Smooth muscle cell (in vitro differentiated cells): ENCODE measurements at regions not wholly inside any gene's neighbourhood (a gene's known extent, or its start where the extent isn't known, plus 50 kb on each side); places are given as distances from the start of the nearest gene placed in this dataset.
A peak's percentile ranks its signal among the peaks of the same experiment; 100 is the strongest.

Experiments used
- DNase-seq: peaks from one replicate; lab custom pipeline; 2025; ENCODE audit not compliant: unreplicated experiment; lab: John Stamatoyannopoulos, UW
- H2AFZ ChIP-seq: fragments of 200-600 bp; sonication (generic); 2 replicates; pipeline ENCODE4 v1.6.0; 2016; ENCODE audit warnings: antibody characterized with exemption, low read depth, mild to moderate bottlenecking
- H3F3A ChIP-seq: fragments of 200-600 bp; sonication (generic); 2 replicates; pipeline ENCODE4 v1.6.0; 2017; ENCODE audit warnings: antibody characterized with exemption, low read depth
- H3K27ac ChIP-seq: fragments of 200-600 bp; sonication (generic); 2 replicates; pipeline ENCODE4 v1.5.1; 2016; ENCODE audit warnings: low read depth, mild to moderate bottlenecking
- H3K27me3 ChIP-seq: fragments of 200-600 bp; sonication (generic); 2 replicates; pipeline ENCODE4 v1.6.1; 2016; ENCODE audit warnings: low read depth, mild to moderate bottlenecking
- H3K36me3 ChIP-seq: fragments of 200-600 bp; sonication (generic); 2 replicates; pipeline ENCODE4 v1.5.1; 2016; ENCODE audit warnings: low read depth
- H3K4me1 ChIP-seq: fragments of 200-600 bp; sonication (generic); 2 replicates; pipeline ENCODE4 v1.5.1; 2016; ENCODE audit warnings: low read depth
- H3K4me2 ChIP-seq: fragments of 200-600 bp; sonication (generic); 2 replicates; pipeline ENCODE4 v1.6.0; 2016; ENCODE audit warnings: mild to moderate bottlenecking
- H3K4me3 ChIP-seq: fragments of 200-600 bp; sonication (generic); 2 replicates; pipeline ENCODE4 v1.5.1; 2016; ENCODE audit warnings: mild to moderate bottlenecking
- H3K79me2 ChIP-seq: fragments of 200-600 bp; sonication (generic); 2 replicates; pipeline ENCODE4 v1.6.0; 2016; ENCODE audit warnings: low read depth, mild to moderate bottlenecking
- H3K9ac ChIP-seq: fragments of 200-600 bp; sonication (generic); 2 replicates; pipeline ENCODE4 v1.6.0; 2016; ENCODE audit warnings: low read depth
- H3K9me3 ChIP-seq: fragments of 200-600 bp; sonication (generic); replicated peaks from 2 replicates; pipeline ENCODE4 v1.5.1; 2016; ENCODE audit warnings: low read depth
- H4K20me1 ChIP-seq: fragments of 200-600 bp; sonication (generic); 2 replicates; pipeline ENCODE4 v1.6.0; 2016; ENCODE audit warnings: low read depth
- WGBS: methylation state at CpG from one replicate; pipeline ENCODE4 v1.1.7; 2016; ENCODE audit warnings: low lambda C conversion rate; 5-methylcytosine and 5-hydroxymethylcytosine counted together
- TF ChIP-seq, protein P1 (sequence below): fragments of 200-600 bp; sonication (generic); IDR thresholded peaks from 2 replicates; pipeline ENCODE4 v1.5.1; 2017; ENCODE audit warnings: borderline replicate concordance, mild to moderate bottlenecking, antibody characterized with exemption; ENCODE audit not compliant: insufficient read depth, poor library complexity, severe bottlenecking

DNA sequence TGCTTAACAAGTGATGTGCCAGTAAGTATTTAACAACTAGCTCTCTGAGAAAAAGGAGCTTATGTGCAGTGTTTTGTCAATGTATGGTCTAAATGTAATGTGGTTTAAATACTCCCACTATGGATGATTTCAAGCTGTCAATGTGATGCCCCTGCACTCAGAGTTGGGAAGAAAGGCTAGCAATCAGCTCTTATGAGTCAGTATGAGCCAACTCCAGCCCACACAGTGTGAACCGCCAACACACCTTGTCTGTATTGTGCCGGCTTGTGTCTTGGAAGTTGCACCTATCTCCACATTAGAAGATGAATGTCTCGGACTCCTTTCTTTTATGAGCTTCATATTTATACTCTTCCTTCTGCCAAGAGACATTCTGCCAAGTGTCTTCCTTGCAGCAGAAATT, 703.8 kb upstream of the RAB6C start:
- no peaks in the 10 kb centered on the region for H3F3A ChIP-seq
- no peaks in the 10 kb centered on the region for H3K9me3 ChIP-seq
- H2AFZ ChIP-seq, result no peak overlapping the region
- DNase-seq, result no peak
- no peaks in the 10 kb centered on the region for H3K79me2 ChIP-seq
- H4K20me1 ChIP-seq, result no peaks in the 10 kb centered on the region
- no peak overlapping the region for H3K4me3 ChIP-seq
- H3K4me1 ChIP-seq, result no peaks in the 10 kb centered on the region
- no peak overlapping the region for H3K9ac ChIP-seq
- TF ChIP-seq, protein P1, sequence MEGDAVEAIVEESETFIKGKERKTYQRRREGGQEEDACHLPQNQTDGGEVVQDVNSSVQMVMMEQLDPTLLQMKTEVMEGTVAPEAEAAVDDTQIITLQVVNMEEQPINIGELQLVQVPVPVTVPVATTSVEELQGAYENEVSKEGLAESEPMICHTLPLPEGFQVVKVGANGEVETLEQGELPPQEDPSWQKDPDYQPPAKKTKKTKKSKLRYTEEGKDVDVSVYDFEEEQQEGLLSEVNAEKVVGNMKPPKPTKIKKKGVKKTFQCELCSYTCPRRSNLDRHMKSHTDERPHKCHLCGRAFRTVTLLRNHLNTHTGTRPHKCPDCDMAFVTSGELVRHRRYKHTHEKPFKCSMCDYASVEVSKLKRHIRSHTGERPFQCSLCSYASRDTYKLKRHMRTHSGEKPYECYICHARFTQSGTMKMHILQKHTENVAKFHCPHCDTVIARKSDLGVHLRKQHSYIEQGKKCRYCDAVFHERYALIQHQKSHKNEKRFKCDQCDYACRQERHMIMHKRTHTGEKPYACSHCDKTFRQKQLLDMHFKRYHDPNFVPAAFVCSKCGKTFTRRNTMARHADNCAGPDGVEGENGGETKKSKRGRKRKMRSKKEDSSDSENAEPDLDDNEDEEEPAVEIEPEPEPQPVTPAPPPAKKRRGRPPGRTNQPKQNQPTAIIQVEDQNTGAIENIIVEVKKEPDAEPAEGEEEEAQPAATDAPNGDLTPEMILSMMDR, result no peak
- H3K36me3 ChIP-seq, result no peaks in the 10 kb centered on the region
- 79% methylated on average over 3 of the region's 3 CpGs for WGBS
- H3K4me2 ChIP-seq, result no peak overlapping the region
- no peak overlapping the region for H3K27ac ChIP-seq
- H3K27me3 ChIP-seq, result no peaks in the 10 kb centered on the region

- no peaks in the 10 kb centered on the region for H3K79me2 ChIP-seq
- H4K20me1 ChIP-seq, result no peaks in the 10 kb centered on the region
- DNase-seq, result no peak
- H3K27me3 ChIP-seq, result no peaks in the 10 kb centered on the region
- H3K9me3 ChIP-seq, result no peaks in the 10 kb centered on the region
- H3F3A ChIP-seq, result no peaks in the 10 kb centered on the region
- H3K4me2 ChIP-seq, result no peak overlapping the region
- 63% methylated on average over 5 of the region's 5 CpGs for WGBS
- peak overlapping the region; percentile 55 for H3K27ac ChIP-seq
- no peaks in the 10 kb centered on the region for H3K4me1 ChIP-seq
- TF ChIP-seq, protein P1, result no peak
- H3K9ac ChIP-seq, result no peak overlapping the region
- H3K36me3 ChIP-seq, result no peaks in the 10 kb centered on the region
- no peak overlapping the region for H3K4me3 ChIP-seq
- no peak overlapping the region for H2AFZ ChIP-seq
Observed at GRCh38 chr2:129276978-129277584, 702.4 kb upstream of the RAB6C start.

GRCh38 chr2:129277585-129277981, 701.9 kb upstream of the RAB6C start:
- no peak overlapping the region for H3K9ac ChIP-seq
- no peaks in the 10 kb centered on the region for H3K4me1 ChIP-seq
- H2AFZ ChIP-seq, result no peak overlapping the region
- TF ChIP-seq, protein P1, result no peak
- no peak for DNase-seq
- no peak overlapping the region for H3K4me2 ChIP-seq
- H3K79me2 ChIP-seq, result no peaks in the 10 kb centered on the region
- H4K20me1 ChIP-seq, result no peaks in the 10 kb centered on the region
- no peaks in the 10 kb centered on the region for H3K36me3 ChIP-seq
- H3K27me3 ChIP-seq, result no peaks in the 10 kb centered on the region
- H3K4me3 ChIP-seq, result no peak overlapping the region
- 61% methylated on average over 2 of the region's 2 CpGs for WGBS
- no peaks in the 10 kb centered on the region for H3K9me3 ChIP-seq
- H3F3A ChIP-seq, result no peaks in the 10 kb centered on the region
- peak overlapping the region; percentile 55 for H3K27ac ChIP-seq
